Stimulated activated CD4-positive, alpha-beta T cell treated with anti-CD3 and anti-CD28 coated beads, Interleukin-1b, Interleukin-23, amount 100 ng/mL, for 48 hours (primary cell): ENCODE measurements at regions not wholly inside any gene's neighbourhood (a gene's known extent, or its start where the extent isn't known, plus 50 kb on each side); places are given as distances from the start of the nearest gene placed in this dataset.

ENCODE experiments used
- DNase-seq: peaks from one replicate; pipeline ENCODE4 v3.0.0-alpha.2; 2020

- no peak for DNase-seq
Measured at GRCh38 chr12:92458996-92459395, 243.8 kb upstream of the PLEKHG7 start.

GRCh38 chr12:92457458-92458180 lies 245.2 kb upstream of the PLEKHG7 start:
- DNase-seq, result no peak

GRCh38 chr12:92452763-92453162 lies 250.0 kb upstream of the PLEKHG7 start:
- DNase-seq, result no peak

- no peak for DNase-seq
Measured at GRCh38 chr12:92446083-92446460, 256.7 kb upstream of the PLEKHG7 start.

GRCh38 chr12:92445253-92446082 lies 257.3 kb upstream of the PLEKHG7 start:
- no peak for DNase-seq

- DNase-seq, result no peak
Measured at GRCh38 chr12:92444763-92445162, 258.0 kb upstream of the PLEKHG7 start.

- DNase-seq, result no peak
Measured at GRCh38 chr12:92442782-92443181, 260.0 kb upstream of the PLEKHG7 start.

- DNase-seq, result no peak
Measured at GRCh38 chr12:92440072-92440471, 262.7 kb upstream of the PLEKHG7 start.

GRCh38 chr12:92439420-92439805 lies 263.4 kb upstream of the PLEKHG7 start:
- DNase-seq, result no peak

- no peak for DNase-seq
Measured at GRCh38 chr12:92438641-92439419, 264.0 kb upstream of the PLEKHG7 start.

- no peak for DNase-seq
Measured at GRCh38 chr12:92437452-92437851, 265.3 kb upstream of the PLEKHG7 start.

GRCh38 chr12:92436856-92437255 lies 265.9 kb upstream of the PLEKHG7 start:
- no peak for DNase-seq

- DNase-seq, result no peak
Measured at GRCh38 chr12:92434607-92435025, 268.2 kb upstream of the PLEKHG7 start.

- DNase-seq, result no peak
Measured at GRCh38 chr12:92432724-92433441, 269.9 kb upstream of the PLEKHG7 start.

- DNase-seq, result no peak
Measured at GRCh38 chr12:92431146-92431545, 271.6 kb upstream of the PLEKHG7 start.

- no peak for DNase-seq
Measured at GRCh38 chr12:92426332-92426731, 276.5 kb upstream of the PLEKHG7 start.

- DNase-seq, result no peak
Measured at GRCh38 chr12:92425165-92425564, 277.6 kb upstream of the PLEKHG7 start.

GRCh38 chr12:92424338-92424737 lies 278.5 kb upstream of the PLEKHG7 start:
- DNase-seq, result no peak

- no peak for DNase-seq
Measured at GRCh38 chr12:92421701-92422100, 276.1 kb upstream of the BTG1 start.

- no peak for DNase-seq
Measured at GRCh38 chr12:92421042-92421441, 275.4 kb upstream of the BTG1 start.

- no peak for DNase-seq
Measured at GRCh38 chr12:92419201-92419600, 273.6 kb upstream of the BTG1 start.

- DNase-seq, result no peak
Measured at GRCh38 chr12:92418381-92418780, 272.7 kb upstream of the BTG1 start.

- no peak for DNase-seq
Measured at GRCh38 chr12:92417373-92417772, 271.7 kb upstream of the BTG1 start.
